ENCODE measurements at regions not wholly inside any gene's neighbourhood (a gene's known extent, or its start where the extent isn't known, plus 50 kb on each side); places are given as distances from the start of the nearest gene placed in this dataset.

DNA sequence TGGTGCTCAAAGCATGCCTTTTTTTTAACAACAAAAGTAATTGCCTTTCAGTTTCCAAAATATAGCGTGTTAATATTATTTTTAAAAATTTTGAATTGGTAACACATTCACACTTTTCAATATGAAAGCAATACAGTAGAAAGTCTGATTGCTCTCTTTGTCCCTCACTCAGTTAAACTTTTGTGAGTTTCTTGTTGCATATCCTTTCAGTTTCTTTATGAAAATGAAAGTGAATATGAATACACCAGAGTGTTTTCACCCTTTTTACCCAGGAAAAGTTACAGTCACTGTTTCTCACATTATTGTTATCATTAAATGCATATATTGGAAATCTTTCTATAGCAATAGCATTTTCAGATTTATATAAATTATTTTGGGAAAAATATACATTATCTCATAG lies 377.4 kb upstream of the CRIM1 start:
- Histone ChIP-seq H3K27ac (ENCODE audit: low read depth in 1 of 2, low read length in 2 of 2) (no peak overlapping the region), H3K9me3 (ENCODE audit: control insufficient read depth in 4 of 4, low read length in 3 of 4) (no peaks in the 10 kb centered on the region), H3K4me3 (ENCODE audit: low read depth in 1 of 3, low read length in 3 of 3) (no peak overlapping the region), H3K36me3 (ENCODE audit: control insufficient read depth in 4 of 4, insufficient read depth in 3 of 4, low read depth in 1 of 4, low read length in 3 of 4) (no peaks in the 10 kb centered on the region), H3K9ac (ENCODE audit: low read depth in 1 of 2, low read length in 2 of 2) (no peak overlapping the region), H3K4me1 (ENCODE audit: control insufficient read depth in 4 of 4, insufficient read depth in 4 of 4, low read length in 3 of 4) (no peaks in the 10 kb centered on the region), H3K27me3 (ENCODE audit: control insufficient read depth in 4 of 4, insufficient read depth in 4 of 4, low read length in 3 of 4) (peaks cover 0 to 4% (median 0%) of the 10 kb centered on the region in 4 donors)
- 84% methylated on average over 1 of the region's 1 CpG for WGBS
- no peak for DNase-seq (ENCODE audit: low spot score)
- TF ChIP-seq NR2F2 (IDR thresholded peaks at IDR 0.05): no peak

DNA sequence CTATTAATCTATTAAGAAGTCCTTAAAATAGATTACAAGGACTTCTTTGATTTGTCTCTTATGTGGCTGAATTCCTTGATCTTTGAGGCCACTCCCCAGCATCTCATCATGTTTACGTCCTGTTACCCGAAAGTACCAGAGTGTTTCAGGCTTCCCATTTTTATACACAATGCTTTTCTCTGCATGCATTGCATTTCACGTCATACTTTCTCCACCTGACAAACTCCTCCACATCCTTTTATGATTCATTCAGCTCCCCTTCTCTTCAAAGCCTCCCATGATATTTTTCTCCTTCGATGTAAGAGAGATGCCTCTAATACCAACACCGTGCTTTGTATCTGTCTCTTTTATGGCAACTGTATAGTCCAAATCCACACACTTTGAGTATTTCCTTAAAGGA lies 379.0 kb upstream of the CRIM1 start:
- TF ChIP-seq HNF4A (conservative IDR thresholded peaks at IDR 0.05): no peak
- no peak for TF ChIP-seq RXRA (IDR thresholded peaks at IDR 0.05)
- TF ChIP-seq NR2F2 (IDR thresholded peaks at IDR 0.05): no peak
- TF ChIP-seq RAD21 (IDR thresholded peaks at IDR 0.05): no peak
- TF ChIP-seq, protein P1, sequence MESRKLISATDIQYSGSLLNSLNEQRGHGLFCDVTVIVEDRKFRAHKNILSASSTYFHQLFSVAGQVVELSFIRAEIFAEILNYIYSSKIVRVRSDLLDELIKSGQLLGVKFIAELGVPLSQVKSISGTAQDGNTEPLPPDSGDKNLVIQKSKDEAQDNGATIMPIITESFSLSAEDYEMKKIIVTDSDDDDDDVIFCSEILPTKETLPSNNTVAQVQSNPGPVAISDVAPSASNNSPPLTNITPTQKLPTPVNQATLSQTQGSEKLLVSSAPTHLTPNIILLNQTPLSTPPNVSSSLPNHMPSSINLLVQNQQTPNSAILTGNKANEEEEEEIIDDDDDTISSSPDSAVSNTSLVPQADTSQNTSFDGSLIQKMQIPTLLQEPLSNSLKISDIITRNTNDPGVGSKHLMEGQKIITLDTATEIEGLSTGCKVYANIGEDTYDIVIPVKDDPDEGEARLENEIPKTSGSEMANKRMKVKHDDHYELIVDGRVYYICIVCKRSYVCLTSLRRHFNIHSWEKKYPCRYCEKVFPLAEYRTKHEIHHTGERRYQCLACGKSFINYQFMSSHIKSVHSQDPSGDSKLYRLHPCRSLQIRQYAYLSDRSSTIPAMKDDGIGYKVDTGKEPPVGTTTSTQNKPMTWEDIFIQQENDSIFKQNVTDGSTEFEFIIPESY (IDR thresholded peaks at IDR 0.05): no peak
- TF ChIP-seq HNF4G (IDR thresholded peaks at IDR 0.05): no peak
- TF ChIP-seq GABPA (IDR thresholded peaks at IDR 0.05 in 1 of 2, conservative IDR thresholded peaks at IDR 0.05 in 1 of 2): no peak
- TF ChIP-seq FOXA1 (IDR thresholded peaks at IDR 0.05): no peak
- TF ChIP-seq, protein P2, sequence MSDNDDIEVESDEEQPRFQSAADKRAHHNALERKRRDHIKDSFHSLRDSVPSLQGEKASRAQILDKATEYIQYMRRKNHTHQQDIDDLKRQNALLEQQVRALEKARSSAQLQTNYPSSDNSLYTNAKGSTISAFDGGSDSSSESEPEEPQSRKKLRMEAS (IDR thresholded peaks at IDR 0.05): no peak
- TF ChIP-seq FOXA2 (IDR thresholded peaks at IDR 0.05): no peak
- no peak for TF ChIP-seq JUND (IDR thresholded peaks at IDR 0.05)
- no peak for TF ChIP-seq YY1 (IDR thresholded peaks at IDR 0.05)
- no peak for TF ChIP-seq EGR1 (IDR thresholded peaks at IDR 0.05; ENCODE audit: low read depth in 2 of 2)
- H3K27ac ChIP-seq (ENCODE audit: low read depth in 1 of 2, low read length in 2 of 2): no peak overlapping the region
- peaks cover 0 to 3% (median under 1%) of the 10 kb centered on the region in 4 donors for H3K27me3 ChIP-seq (ENCODE audit: control insufficient read depth in 4 of 4, insufficient read depth in 4 of 4, low read length in 3 of 4)
- H3K9ac ChIP-seq (ENCODE audit: low read depth in 1 of 2, low read length in 2 of 2): no peak overlapping the region
- H3K4me3 ChIP-seq (ENCODE audit: low read depth in 1 of 3, low read length in 3 of 3): no peak overlapping the region
- H3K36me3 ChIP-seq (ENCODE audit: control insufficient read depth in 4 of 4, insufficient read depth in 3 of 4, low read depth in 1 of 4, low read length in 3 of 4): no peaks in the 10 kb centered on the region
- H3K4me1 ChIP-seq (ENCODE audit: control insufficient read depth in 4 of 4, insufficient read depth in 4 of 4, low read length in 3 of 4): no peaks in the 10 kb centered on the region
- no peak for DNase-seq (ENCODE audit: low spot score)
- H3K9me3 ChIP-seq (ENCODE audit: control insufficient read depth in 4 of 4, low read length in 3 of 4): no peaks in the 10 kb centered on the region
- WGBS: 80% methylated on average over 5 of the region's 5 CpGs

DNA sequence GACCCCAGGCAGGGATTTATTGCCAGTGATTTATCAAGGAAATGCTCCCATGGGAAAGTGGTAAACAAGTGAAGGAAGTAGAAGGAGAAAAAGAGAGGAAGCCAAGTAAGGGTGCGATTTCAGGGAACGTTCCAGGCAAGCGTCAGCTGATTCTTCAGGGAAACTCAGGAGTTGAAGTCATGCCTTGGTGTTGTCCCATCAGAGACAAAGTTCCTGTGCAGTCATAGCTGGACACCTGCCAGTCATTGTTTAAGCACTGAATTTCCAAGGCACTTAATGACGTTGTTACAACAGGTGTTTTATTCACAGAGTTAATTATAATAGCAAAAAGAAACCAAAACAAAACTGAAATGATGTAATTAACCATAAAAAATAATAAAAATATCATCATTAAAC lies 381.8 kb upstream of the CRIM1 start:
- no peak for DNase-seq (ENCODE audit: low spot score)

More for the DNA sequence above, 381.8 kb upstream of the CRIM1 start:
- H3K9ac ChIP-seq (ENCODE audit: low read depth in 1 of 2, low read length in 2 of 2): no peak overlapping the region
- TF ChIP-seq RAD21 (IDR thresholded peaks at IDR 0.05): no peak
- no peak for TF ChIP-seq HNF4G (IDR thresholded peaks at IDR 0.05)
- TF ChIP-seq GABPA (IDR thresholded peaks at IDR 0.05 in 1 of 2, conservative IDR thresholded peaks at IDR 0.05 in 1 of 2): no peak
- TF ChIP-seq, protein P3, sequence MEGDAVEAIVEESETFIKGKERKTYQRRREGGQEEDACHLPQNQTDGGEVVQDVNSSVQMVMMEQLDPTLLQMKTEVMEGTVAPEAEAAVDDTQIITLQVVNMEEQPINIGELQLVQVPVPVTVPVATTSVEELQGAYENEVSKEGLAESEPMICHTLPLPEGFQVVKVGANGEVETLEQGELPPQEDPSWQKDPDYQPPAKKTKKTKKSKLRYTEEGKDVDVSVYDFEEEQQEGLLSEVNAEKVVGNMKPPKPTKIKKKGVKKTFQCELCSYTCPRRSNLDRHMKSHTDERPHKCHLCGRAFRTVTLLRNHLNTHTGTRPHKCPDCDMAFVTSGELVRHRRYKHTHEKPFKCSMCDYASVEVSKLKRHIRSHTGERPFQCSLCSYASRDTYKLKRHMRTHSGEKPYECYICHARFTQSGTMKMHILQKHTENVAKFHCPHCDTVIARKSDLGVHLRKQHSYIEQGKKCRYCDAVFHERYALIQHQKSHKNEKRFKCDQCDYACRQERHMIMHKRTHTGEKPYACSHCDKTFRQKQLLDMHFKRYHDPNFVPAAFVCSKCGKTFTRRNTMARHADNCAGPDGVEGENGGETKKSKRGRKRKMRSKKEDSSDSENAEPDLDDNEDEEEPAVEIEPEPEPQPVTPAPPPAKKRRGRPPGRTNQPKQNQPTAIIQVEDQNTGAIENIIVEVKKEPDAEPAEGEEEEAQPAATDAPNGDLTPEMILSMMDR (IDR thresholded peaks at IDR 0.05; ENCODE audit: low read depth, low read length, missing input control): no peak
- TF ChIP-seq, protein P2 (IDR thresholded peaks at IDR 0.05): no peak
- no peak for TF ChIP-seq HNF4A (conservative IDR thresholded peaks at IDR 0.05)
- no peak for TF ChIP-seq EGR1 (IDR thresholded peaks at IDR 0.05; ENCODE audit: low read depth in 2 of 2)
- TF ChIP-seq YY1 (IDR thresholded peaks at IDR 0.05): no peak
- TF ChIP-seq RXRA (IDR thresholded peaks at IDR 0.05): no peak
- H3K27ac ChIP-seq (ENCODE audit: low read depth in 1 of 2, low read length in 2 of 2): no peak overlapping the region
- peaks cover 0 to 5% (median 0%) of the 10 kb centered on the region in 4 donors for H3K27me3 ChIP-seq (ENCODE audit: control insufficient read depth in 4 of 4, insufficient read depth in 4 of 4, low read length in 3 of 4)
- H3K4me3 ChIP-seq (ENCODE audit: low read depth in 1 of 3, low read length in 3 of 3): no peak overlapping the region
- WGBS: 47% methylated on average over 4 of the region's 4 CpGs
- no peaks in the 10 kb centered on the region for H3K9me3 ChIP-seq (ENCODE audit: control insufficient read depth in 4 of 4, low read length in 3 of 4)
- H3K36me3 ChIP-seq (ENCODE audit: control insufficient read depth in 4 of 4, insufficient read depth in 3 of 4, low read depth in 1 of 4, low read length in 3 of 4): no peaks in the 10 kb centered on the region
- H3K4me1 ChIP-seq (ENCODE audit: control insufficient read depth in 4 of 4, insufficient read depth in 4 of 4, low read length in 3 of 4): no peaks in the 10 kb centered on the region
